Right lobe of liver (tissue), 4 donors: ENCODE measurements at regions not wholly inside any gene's neighbourhood (a gene's known extent, or its start where the extent isn't known, plus 50 kb on each side); places are given as distances from the start of the nearest gene placed in this dataset.

Source experiments
- CTCF ChIP-seq, 4 donors: fragments of 200-600 bp in 3 of 4; fragments of 450-650 bp in 1 of 4; IDR thresholded peaks; one replicate each; pipeline versions ENCODE4 v1.5.1 to v1.8.0; 2016 to 2022; ENCODE audit warnings: antibody characterized with exemption in 4 of 4, mild to moderate bottlenecking in 2 of 4
- POLR2A ChIP-seq: fragments of 450-650 bp; IDR thresholded peaks from one replicate; pipeline ENCODE4 v1.6.1; 2017; ENCODE audit warnings: antibody characterized with exemption, mild to moderate bottlenecking
- donor health status: DM: no; HTN: no; CAD: no.
- donor health status: DM: no; HTN: no; CAD: no.
- donor health status: DM: no; HTN: yes; CAD: no.

GRCh38 chr5:97420646-97421045, 237.6 kb upstream of the RIOK2 start:
- no peak for TF ChIP-seq POLR2A
- TF ChIP-seq CTCF (IDR thresholded peaks at IDR 0.05), result no peak
